GM19463 (cell line): ENCODE measurements at regions not wholly inside any gene's neighbourhood (a gene's known extent, or its start where the extent isn't known, plus 50 kb on each side); places are given as distances from the start of the nearest gene placed in this dataset.

Experiments
- ATAC-seq: cut with Tn5 transposase; IDR thresholded peaks from one replicate; pipeline ENCODE4 v1.9.1; 2021; ENCODE audit warnings: mild to moderate bottlenecking, moderate library complexity; ENCODE audit not compliant: unreplicated experiment

DNA sequence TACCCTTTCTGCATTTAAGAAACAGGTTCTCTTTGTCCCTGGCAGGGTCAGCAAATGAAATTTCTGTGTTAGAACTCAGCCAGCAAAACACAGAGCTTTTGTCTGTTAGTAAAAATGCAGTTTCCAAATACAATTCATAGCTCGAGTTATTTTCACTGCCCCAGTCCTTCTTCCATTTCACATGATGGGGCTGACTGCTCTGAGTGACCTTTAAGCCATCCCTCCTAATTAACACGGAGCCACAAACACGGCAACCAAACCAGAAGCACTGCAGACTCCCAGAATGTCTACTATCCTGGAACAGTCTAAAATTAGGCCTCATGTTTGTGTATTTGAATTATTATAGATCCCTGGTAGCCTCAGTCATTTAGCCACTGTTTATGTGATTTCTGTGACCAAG is 99.1 kb upstream of the RGS4 start:
- ATAC-seq, result no peak

DNA sequence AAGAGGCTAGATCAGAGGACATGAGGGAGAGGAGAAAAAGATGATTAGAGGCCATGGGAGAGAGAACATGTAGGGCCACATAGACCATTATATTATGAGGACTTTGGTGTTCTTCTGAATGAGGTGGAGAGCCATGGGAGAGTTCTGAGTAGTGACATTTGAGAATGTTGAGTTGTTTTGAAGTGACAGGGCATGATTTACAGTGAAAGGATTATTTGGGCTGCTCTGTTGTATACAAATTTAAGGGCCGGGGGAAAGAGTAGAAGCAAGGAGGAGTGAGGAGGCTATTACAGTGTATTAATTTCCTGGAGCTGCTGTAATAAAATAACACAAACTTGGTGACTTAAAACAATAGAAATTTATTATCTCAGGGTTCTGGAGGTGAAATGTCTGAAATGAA is 102.5 kb upstream of the RGS4 start:
- ATAC-seq, result no peak

GRCh38 chr1:162964901-162965300 is 103.9 kb upstream of the CCDC190 start:
- no peak for ATAC-seq

DNA sequence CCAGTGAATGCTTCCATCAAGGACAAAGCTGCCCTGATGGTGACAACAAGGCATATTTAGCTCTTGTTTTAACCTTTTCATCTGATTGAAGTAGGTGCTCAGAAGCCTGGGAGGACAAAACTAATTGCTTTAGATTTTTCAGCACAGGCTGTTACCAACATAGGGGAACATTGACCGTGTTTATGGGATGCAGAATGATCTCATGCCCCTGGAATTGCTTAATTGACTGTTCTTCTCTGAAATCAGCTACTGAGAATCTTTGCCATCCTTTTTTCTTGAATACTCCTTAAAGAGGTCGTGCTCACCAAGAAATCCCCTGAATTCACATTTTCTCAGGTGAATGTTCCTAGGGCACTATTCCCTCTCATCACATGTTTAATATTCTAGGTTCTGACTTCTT is 95.9 kb upstream of the CCDC190 start:
- no peak for ATAC-seq

DNA sequence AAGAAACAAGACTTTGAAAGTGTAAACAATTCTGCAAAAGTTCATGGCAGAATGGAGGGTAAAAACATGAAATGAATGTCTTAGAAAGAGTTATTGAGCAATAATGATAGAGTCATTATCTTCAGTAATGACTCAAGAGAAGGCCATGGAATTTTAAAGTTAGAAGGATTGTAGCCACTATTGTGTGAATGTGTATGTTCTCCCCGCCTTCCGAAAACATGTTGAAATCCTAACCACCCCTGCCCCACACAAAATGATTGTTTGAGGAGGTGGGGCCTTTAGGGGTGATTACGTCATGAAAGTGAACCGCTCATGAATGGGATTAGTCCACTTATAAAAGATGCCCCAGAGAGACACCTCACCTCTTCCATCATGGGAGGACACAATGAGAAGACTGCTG is 93.8 kb upstream of the CCDC190 start:
- no peak for ATAC-seq

DNA sequence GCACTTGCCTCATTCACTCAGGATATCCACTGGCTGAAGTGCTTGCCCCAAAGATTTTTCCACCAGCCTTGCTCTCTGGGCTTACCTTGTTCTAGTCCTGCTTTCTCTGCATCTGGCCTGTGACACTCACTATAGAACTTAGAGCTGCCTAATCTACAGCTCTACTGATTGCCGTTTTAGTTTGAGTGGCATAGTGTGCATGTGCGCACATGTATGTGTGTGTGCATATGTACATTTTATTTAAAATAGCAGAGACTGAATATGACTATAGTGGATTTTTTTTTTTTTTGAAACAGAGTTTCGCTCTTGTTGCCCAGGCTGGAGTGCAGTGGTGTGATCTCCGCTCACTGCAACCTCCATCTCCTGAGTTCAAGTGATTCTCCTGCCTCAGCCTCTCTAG is 92.0 kb upstream of the CCDC190 start:
- no peak for ATAC-seq

- peak; percentile 92 for ATAC-seq
These were observed 90.8 kb upstream of the CCDC190 start for GRCh38 chr1:162951553-162952315.

DNA sequence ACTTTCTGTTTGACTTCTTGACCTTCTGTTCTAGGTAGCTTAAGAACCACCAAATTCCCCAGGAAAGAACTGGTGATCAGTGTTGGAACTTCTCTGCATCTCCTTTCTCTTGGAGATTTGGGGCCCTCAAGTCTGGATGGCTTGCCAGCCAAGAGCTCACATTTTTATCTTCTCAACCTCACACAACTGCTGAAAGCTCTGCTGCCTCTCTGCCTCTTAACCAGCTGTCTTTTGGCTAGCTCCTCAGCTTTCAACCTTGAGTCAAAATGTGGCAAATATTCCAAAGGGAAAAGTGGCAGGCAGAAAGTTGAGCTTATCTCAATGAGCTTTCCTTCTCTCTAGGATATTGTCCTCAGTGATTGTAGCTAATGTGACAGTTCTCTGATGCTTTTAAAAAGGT is 89.2 kb upstream of the CCDC190 start:
- no peak for ATAC-seq

DNA sequence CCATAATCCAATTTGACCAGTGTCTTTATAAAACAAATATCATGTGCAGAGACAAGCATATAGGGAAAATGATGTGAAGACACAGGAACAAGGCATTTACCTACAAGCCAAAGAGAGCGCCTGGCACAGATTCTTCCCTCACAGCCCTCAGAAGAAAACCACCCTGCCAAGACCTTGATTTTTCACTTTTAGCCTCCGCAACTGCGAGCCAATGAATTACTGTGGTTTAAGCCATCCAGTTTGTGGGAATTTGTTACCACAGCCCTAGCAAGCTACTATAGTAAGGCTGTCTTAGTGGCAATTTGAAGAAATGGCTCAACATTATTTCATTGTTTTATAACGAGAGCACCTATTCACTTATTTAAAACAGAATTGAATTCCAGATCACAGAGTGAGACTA is 85.7 kb upstream of the CCDC190 start:
- no peak for ATAC-seq

GRCh38 chr1:162944974-162945674 is 84.1 kb upstream of the CCDC190 start:
- no peak for ATAC-seq

DNA sequence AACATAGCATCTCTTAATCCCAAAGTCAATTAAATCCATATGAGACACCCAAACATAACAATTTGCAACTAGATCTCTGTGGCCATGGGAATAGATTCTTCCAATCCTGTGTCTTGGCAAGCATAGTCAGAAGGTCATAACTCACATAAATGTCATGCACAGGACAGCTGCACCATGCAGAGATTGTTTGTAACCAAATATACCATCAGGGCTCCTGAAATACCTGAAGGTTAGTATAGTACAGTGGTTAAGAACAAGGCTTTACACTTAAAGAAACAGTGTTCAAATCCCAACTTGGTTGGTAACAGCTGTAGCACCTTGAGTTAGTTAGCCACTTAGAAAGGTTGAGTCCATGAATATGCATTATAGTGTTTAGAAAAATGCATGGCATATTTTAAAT is 82.6 kb upstream of the CCDC190 start:
- no peak for ATAC-seq

- no peak for ATAC-seq
These were observed 82.1 kb upstream of the CCDC190 start for GRCh38 chr1:162942916-162943559.

GRCh38 chr1:162941024-162941423 is 80.0 kb upstream of the CCDC190 start:
- ATAC-seq, result no peak

DNA sequence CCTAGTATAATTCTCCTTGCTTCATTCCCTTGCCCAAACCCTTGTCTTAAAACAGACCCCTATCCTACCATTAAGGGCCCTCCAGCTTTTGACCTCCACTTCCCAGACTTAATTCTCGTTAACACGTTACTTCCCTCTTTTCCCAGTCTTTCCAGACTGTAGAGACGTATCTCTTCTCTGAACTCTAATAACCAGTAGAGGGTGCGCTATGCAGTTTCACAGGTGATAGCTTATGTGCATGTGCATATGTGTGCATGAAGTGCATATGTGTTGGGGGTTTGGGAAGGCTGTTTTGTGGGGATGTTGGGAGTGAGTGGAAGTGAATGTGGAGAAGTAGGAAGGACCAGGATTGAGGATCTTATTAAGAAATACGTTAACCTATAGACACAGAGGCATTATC is 78.1 kb upstream of the CCDC190 start:
- no peak for ATAC-seq

DNA sequence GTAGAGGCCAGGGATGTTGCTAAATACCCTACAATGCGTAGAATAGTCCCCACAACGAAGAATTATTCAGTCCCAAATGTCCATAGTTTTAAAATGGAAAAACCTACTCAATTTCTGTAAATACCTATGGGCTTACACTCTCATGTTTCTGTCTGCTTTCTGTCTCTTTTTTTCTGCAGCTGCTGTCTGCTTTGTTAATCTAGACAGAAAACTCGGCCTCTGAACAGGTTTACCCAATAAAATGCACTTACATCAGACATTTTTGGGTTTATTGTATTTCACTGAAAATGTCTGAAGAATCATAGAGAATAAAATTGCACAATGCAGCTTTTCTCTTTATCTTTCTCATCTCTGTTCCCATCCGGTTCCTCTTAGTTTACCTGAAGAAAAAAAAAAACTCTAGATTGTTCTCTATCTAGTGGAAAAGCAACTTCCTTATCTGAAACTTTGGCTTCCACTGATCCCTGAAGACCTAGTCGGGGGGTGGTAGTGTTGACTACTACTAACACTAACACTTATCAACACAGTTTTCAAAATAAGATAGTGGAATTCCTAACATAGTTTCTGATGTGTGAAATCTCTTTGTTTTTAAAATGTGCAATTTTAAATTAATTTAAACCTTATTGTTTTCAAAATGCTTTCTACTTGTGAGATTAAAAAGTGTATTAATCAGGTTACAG is 76.9 kb upstream of the CCDC190 start:
- ATAC-seq, result no peak

- no peak for ATAC-seq
These were observed 70.1 kb upstream of the CCDC190 start for GRCh38 chr1:162930976-162931560.

DNA sequence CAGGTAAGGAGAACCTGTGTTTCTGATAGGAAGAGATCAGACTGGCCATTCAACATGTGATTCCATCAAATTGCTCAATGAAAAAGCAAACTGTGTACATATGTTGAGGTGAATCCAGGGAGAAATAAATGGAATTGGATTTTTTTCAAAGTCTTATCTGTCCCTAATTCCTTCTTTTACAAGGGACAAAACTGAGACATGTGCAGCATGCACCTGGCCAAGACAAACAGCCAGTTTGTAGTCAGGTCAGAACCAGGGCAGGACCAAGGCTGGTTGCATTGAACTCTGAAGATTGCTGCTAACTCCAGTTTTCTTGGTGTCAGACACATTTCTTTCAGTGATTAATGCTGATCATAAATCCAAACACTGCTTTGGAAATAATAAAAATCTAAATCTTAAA is 69.6 kb upstream of the CCDC190 start:
- ATAC-seq, result no peak

- ATAC-seq, result no peak
These were observed 68.2 kb upstream of the CCDC190 start for GRCh38 chr1:162929177-162929576.

DNA sequence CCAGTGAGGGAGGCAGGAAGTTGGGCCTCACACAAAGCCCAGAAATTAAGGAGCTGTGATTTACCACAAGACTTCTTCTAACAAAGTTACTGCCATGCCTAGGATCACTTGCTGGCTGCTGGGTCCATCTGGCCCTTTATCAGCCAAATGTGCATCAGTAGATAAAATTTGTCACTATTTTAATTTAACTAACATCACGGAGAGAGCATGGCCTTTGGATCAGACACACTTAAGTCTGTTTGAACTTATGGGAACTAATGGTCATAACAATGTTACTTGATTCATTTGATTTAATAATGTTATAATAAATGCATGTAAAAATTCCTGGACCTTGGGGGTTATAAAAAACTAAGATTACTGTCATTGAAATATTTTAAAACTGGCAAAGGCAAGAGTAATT is 67.2 kb upstream of the CCDC190 start:
- no peak for ATAC-seq

DNA sequence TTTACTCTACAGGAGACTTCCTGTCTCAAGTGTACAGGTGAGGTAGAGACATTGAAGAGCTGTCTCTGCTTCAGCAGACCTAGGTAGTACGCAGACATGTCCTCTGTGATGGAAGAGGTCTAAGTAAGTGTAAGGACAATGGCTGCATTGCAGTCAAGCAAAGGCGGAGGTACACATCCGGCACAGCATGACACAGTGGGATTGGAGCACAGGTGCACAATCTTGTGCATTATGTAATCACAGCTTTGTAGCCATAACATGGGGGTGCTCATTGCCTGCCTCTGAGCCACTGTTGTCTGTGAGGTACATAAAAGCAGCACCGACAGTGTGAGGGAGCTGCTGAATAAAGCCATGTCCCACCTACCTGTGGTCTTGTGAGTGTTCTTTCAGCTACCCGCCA is 66.4 kb upstream of the CCDC190 start:
- no peak for ATAC-seq

- ATAC-seq, result no peak
These were observed 65.9 kb upstream of the CCDC190 start for GRCh38 chr1:162926906-162927305.
